OCI-LY3 (cell line): ENCODE measurements at regions not wholly inside any gene's neighbourhood (a gene's known extent, or its start where the extent isn't known, plus 50 kb on each side); places are given as distances from the start of the nearest gene placed in this dataset.

Experiments
- H2AFZ ChIP-seq: fragments of 200-600, 300-600 bp; shearing (Covaris generic); 2 replicates; pipeline ENCODE4 v1.6.0; 2014; ENCODE audit warnings: antibody characterized with exemption, low read depth, low read length
- H3K27ac ChIP-seq: fragments of 200-600, 300-600 bp; sonication (generic); 2 replicates; pipeline ENCODE4 v1.5.1; 2014; ENCODE audit warnings: mild to moderate bottlenecking, low read length, moderate library complexity, mixed read lengths
- H3K27me3 ChIP-seq: fragments of 200-600, 300-600 bp; sonication (generic); 2 replicates; pipeline ENCODE4 v1.6.1; 2014; ENCODE audit warnings: low read depth, low read length, mixed read lengths
- H3K36me3 ChIP-seq: fragments of 200-600, 300-600 bp; sonication (generic); replicated peaks from 2 replicates; pipeline ENCODE3; 2014; ENCODE audit warnings: low read depth, low read length, mixed read lengths
- H3K4me1 ChIP-seq: fragments of 300-600, 200-600 bp; sonication (generic); 2 replicates; pipeline ENCODE4 v1.6.1; 2014; ENCODE audit warnings: low read length, mixed read lengths
- H3K4me2 ChIP-seq: fragments of 200-600, 300-600 bp; sonication (generic); 2 replicates; pipeline ENCODE4 v1.6.1; 2014; ENCODE audit warnings: low read length, mixed read lengths
- H3K4me3 ChIP-seq: fragments of 300-600, 200-600 bp; sonication (generic); 2 replicates; pipeline ENCODE4 v1.5.1; 2014; ENCODE audit warnings: antibody characterized with exemption, mild to moderate bottlenecking, low read length, moderate library complexity
- H3K79me2 ChIP-seq: fragments of 300-600, 200-600 bp; shearing (Covaris generic); 2 replicates; pipeline ENCODE4 v1.6.1; 2014; ENCODE audit warnings: mild to moderate bottlenecking, low read length, mixed read lengths
- H3K9ac ChIP-seq: fragments of 300-600, 200-600 bp; shearing (Covaris generic); 2 replicates; pipeline ENCODE4 v1.6.0; 2014; ENCODE audit warnings: mild to moderate bottlenecking, low read length, moderate library complexity
- H3K9me3 ChIP-seq: fragments of 200-600, 300-600 bp; shearing (Covaris generic); 2 replicates; pipeline ENCODE4 v1.6.1; 2014; ENCODE audit warnings: low read length, mixed read lengths; ENCODE audit not compliant: insufficient read depth
- H4K20me1 ChIP-seq: fragments of 200-600, 300-600 bp; sonication (generic); 2 replicates; pipeline ENCODE4 v1.6.1; 2016; ENCODE audit warnings: low read length, mixed read lengths; ENCODE audit not compliant: insufficient read depth
- CTCF ChIP-seq: fragments of 200-600, 300-600 bp; sonication (generic); IDR thresholded peaks from 2 replicates; pipeline ENCODE4 v1.5.1; 2014; ENCODE audit warnings: antibody characterized with exemption, low read length, low read depth
- EZH2phosphoT487 ChIP-seq: fragments of 200-600 bp; shearing (Covaris generic); IDR thresholded peaks from 2 replicates; pipeline ENCODE4 v1.6.1; 2018; ENCODE audit warnings: antibody characterized with exemption, mixed run types, low read depth

- Histone ChIP-seq H4K20me1 (no peaks in the 10 kb centered on the region), H3K4me2 (no peak overlapping the region), H3K4me1 (no peaks in the 10 kb centered on the region), H3K27ac (no peak overlapping the region), H3K9me3 (no peaks in the 10 kb centered on the region), H3K4me3 (no peak overlapping the region), H3K27me3 (no peaks in the 10 kb centered on the region), H3K79me2 (no peaks in the 10 kb centered on the region), H3K9ac (no peak overlapping the region), H2AFZ (no peak overlapping the region), H3K36me3 (no peaks in the 10 kb centered on the region)
- TF ChIP-seq CTCF (no peak), EZH2phosphoT487 (no peak)
Measured at GRCh38 chr6:40815731-40816130, 223.3 kb downstream of the UNC5CL start.

GRCh38 chr6:40810171-40810570, 223.0 kb upstream of the LRFN2 start:
- Histone ChIP-seq H3K36me3 (no peaks in the 10 kb centered on the region), H3K9ac (no peak overlapping the region), H3K4me1 (peaks cover 23% of the 10 kb centered on the region), H3K27me3 (no peaks in the 10 kb centered on the region), H2AFZ (no peak overlapping the region), H4K20me1 (no peaks in the 10 kb centered on the region), H3K79me2 (no peaks in the 10 kb centered on the region), H3K9me3 (no peaks in the 10 kb centered on the region), H3K4me2 (no peak overlapping the region), H3K27ac (no peak overlapping the region), H3K4me3 (no peak overlapping the region)
- TF ChIP-seq EZH2phosphoT487 (no peak), CTCF (no peak)

GRCh38 chr6:40809627-40810026, 222.5 kb upstream of the LRFN2 start:
- Histone ChIP-seq H3K4me3 (no peak overlapping the region), H4K20me1 (no peaks in the 10 kb centered on the region), H3K9me3 (no peaks in the 10 kb centered on the region), H2AFZ (no peak overlapping the region), H3K27ac (no peak overlapping the region), H3K9ac (no peak overlapping the region), H3K4me1 (peaks cover 25% of the 10 kb centered on the region), H3K79me2 (no peaks in the 10 kb centered on the region), H3K4me2 (no peak overlapping the region), H3K36me3 (no peaks in the 10 kb centered on the region), H3K27me3 (no peaks in the 10 kb centered on the region)
- TF ChIP-seq CTCF (no peak), EZH2phosphoT487 (no peak)

GRCh38 chr6:40807484-40807883, 220.3 kb upstream of the LRFN2 start:
- Histone ChIP-seq H3K36me3 (no peaks in the 10 kb centered on the region), H3K4me2 (no peak overlapping the region), H3K9ac (no peak overlapping the region), H2AFZ (no peak overlapping the region), H3K4me1 (peaks cover 40% of the 10 kb centered on the region), H3K79me2 (no peaks in the 10 kb centered on the region), H3K4me3 (no peak overlapping the region), H4K20me1 (no peaks in the 10 kb centered on the region), H3K27me3 (no peaks in the 10 kb centered on the region), H3K9me3 (no peaks in the 10 kb centered on the region), H3K27ac (no peak overlapping the region)
- TF ChIP-seq EZH2phosphoT487 (no peak), CTCF (no peak)
